Trophoblast cell (in vitro differentiated cells and primary cell): ENCODE measurements at regions not wholly inside any gene's neighbourhood (a gene's known extent, or its start where the extent isn't known, plus 50 kb on each side); places are given as distances from the start of the nearest gene placed in this dataset.

Experiments
- DNase-seq, 2 donors: peaks; one replicate each; pipeline ENCODE4 v3.0.0-alpha.2; 2016
- H2AFZ ChIP-seq: 2 replicates; pipeline ENCODE4 v1.6.1; 2013; ENCODE audit warnings: low read length, moderate library complexity, mild to moderate bottlenecking; ENCODE audit not compliant: insufficient read depth, poor library complexity
- H2AK5ac ChIP-seq: 2 replicates; pipeline ENCODE4 v1.6.1; 2013; ENCODE audit warnings: mild to moderate bottlenecking, low read length
- H2BK120ac ChIP-seq: 2 replicates; pipeline ENCODE4 v1.6.1; 2013; ENCODE audit warnings: low read length, mild to moderate bottlenecking, moderate library complexity; ENCODE audit not compliant: insufficient read depth, poor library complexity
- H2BK12ac ChIP-seq: 2 replicates; pipeline ENCODE4 v1.6.1; 2013; ENCODE audit warnings: mild to moderate bottlenecking, low read length, moderate library complexity
- H2BK5ac ChIP-seq: 2 replicates; pipeline ENCODE4 v1.6.1; 2013; ENCODE audit warnings: low read length, low read depth, moderate library complexity, mild to moderate bottlenecking; ENCODE audit not compliant: poor library complexity
- H3K14ac ChIP-seq: 2 replicates; pipeline ENCODE4 v1.6.1; 2013; ENCODE audit warnings: mild to moderate bottlenecking, low read length
- H3K18ac ChIP-seq: 2 replicates; pipeline ENCODE4 v1.6.1; 2013; ENCODE audit warnings: mild to moderate bottlenecking, low read length
- H3K23ac ChIP-seq: 2 replicates; pipeline ENCODE4 v1.6.1; 2013; ENCODE audit warnings: low read length
- H3K27ac ChIP-seq: 2 replicates; pipeline ENCODE4 v1.5.1; 2013; ENCODE audit warnings: low read depth, mild to moderate bottlenecking, inconsistent platforms, low read length, moderate library complexity
- H3K27me3 ChIP-seq: 2 replicates; pipeline ENCODE4 v1.6.1; 2013; ENCODE audit warnings: inconsistent platforms, mild to moderate bottlenecking, low read length, moderate library complexity; ENCODE audit not compliant: insufficient read depth
- H3K36me3 ChIP-seq, 2 experiments: 1 replicate in 1 of 2; 2 replicates in 1 of 2; pipeline ENCODE4 v1.6.1; 2013; ENCODE audit warnings: low read length in 2 of 2, mild to moderate bottlenecking in 2 of 2, moderate library complexity in 1 of 2; ENCODE audit not compliant: insufficient read depth in 2 of 2, control insufficient read depth in 1 of 2
- H3K4ac ChIP-seq: 2 replicates; pipeline ENCODE4 v1.6.1; 2013; ENCODE audit warnings: low read depth, mild to moderate bottlenecking, low read length, moderate library complexity
- H3K4me1 ChIP-seq, 2 experiments: 1 replicate in 1 of 2; 2 replicates in 1 of 2; pipeline ENCODE4 v1.6.1; 2013; ENCODE audit warnings: low read length in 2 of 2, mild to moderate bottlenecking in 2 of 2, moderate library complexity in 1 of 2; ENCODE audit not compliant: insufficient read depth in 2 of 2, control insufficient read depth in 1 of 2
- H3K4me2 ChIP-seq: 2 replicates; pipeline ENCODE4 v1.6.1; 2013; ENCODE audit warnings: inconsistent platforms, mild to moderate bottlenecking, low read length, moderate library complexity
- H3K4me3 ChIP-seq: 2 replicates; pipeline ENCODE4 v1.5.1; 2013; ENCODE audit warnings: mild to moderate bottlenecking, low read depth, low read length, inconsistent platforms
- H3K79me1 ChIP-seq: one replicate; pipeline ENCODE4 v1.6.1; 2013; ENCODE audit warnings: low read length
- H3K79me2 ChIP-seq: 2 replicates; pipeline ENCODE4 v1.6.1; 2013; ENCODE audit warnings: low read length, mild to moderate bottlenecking; ENCODE audit not compliant: control insufficient read depth, insufficient read depth, poor library complexity
- H3K9ac ChIP-seq: 2 replicates; pipeline ENCODE4 v1.6.1; 2013; ENCODE audit warnings: mild to moderate bottlenecking, low read length
- H3K9me3 ChIP-seq: 2 replicates; pipeline ENCODE4 v1.6.1; 2013; ENCODE audit warnings: low read depth, mild to moderate bottlenecking, control low read depth, inconsistent platforms, low read length; ENCODE audit not compliant: insufficient read depth
- H4K12ac ChIP-seq: 2 replicates; pipeline ENCODE4 v1.6.1; 2013; ENCODE audit warnings: low read depth, mild to moderate bottlenecking, low read length, moderate library complexity
- H4K8ac ChIP-seq: 2 replicates; pipeline ENCODE4 v1.6.1; 2013; ENCODE audit warnings: low read depth, mild to moderate bottlenecking, low read length, moderate library complexity
- H4K91ac ChIP-seq: one replicate; pipeline ENCODE4 v1.6.1; 2013; ENCODE audit warnings: low read depth, mild to moderate bottlenecking, low read length, moderate library complexity
- WGBS: extraction: QIAGEN DNeasy Blood & Tissue Kit; methylation state at CpG from one replicate; pipeline ENCODE4 v1.1.7; 2013; ENCODE audit warnings: missing lambda C conversion rate; ENCODE audit not compliant: insufficient read length, insufficient coverage; ENCODE audit errors: extremely low coverage; 5-methylcytosine and 5-hydroxymethylcytosine counted together

DNA sequence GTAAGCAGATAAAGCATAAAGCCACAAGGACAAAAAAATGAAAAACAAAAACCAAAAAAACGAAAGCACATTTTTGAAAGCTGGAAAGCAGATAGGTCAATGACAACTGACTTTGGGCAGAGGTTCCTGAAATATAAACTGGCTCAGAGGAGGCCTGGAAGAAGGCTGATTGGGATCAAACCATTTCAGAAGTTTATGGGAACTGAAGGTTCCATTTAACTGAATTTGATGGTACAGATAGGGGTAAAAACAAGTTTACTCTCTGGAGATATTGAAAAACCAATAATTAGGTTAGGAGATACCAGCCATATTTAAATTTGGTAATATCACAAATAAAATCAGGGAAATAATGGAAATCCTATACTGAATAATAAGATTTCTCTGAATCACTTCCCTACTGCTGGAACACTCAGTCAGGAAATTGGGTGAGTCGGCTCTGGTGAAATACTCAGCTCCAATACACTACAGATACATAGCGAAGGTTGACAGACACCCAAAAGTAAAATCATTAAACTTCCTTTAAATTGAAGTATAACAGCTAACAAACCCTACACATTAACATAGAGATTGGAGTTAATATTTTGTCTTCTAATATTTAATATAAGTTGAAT is 1584.3 kb downstream of the STIM2 start:
- no peak overlapping the region for H3K9ac ChIP-seq

DNA sequence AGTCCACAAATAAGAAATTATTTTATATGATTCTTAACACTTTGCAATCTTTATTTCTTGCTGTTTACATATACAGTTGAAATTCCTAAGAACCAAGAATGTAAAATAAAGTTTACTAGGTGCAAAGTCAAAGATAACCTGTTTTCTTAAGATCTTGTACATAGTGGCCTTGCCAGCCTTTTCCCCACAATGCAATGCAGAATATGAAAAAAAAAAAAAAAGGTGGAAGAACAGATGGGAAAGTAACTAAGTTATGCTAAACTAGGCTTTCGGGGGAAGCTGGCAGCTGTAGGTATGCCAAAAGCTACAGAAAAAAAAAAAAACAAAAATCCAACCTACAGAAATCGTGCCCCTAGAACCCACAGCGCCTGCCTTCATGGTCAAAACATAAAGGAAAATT is 1588.4 kb downstream of the STIM2 start:
- no peak overlapping the region for H2BK120ac ChIP-seq
- no peak overlapping the region for H3K18ac ChIP-seq
- no peak overlapping the region for H3K4ac ChIP-seq
- H2AFZ ChIP-seq = no peak overlapping the region
- no peak overlapping the region for H3K4me3 ChIP-seq
- H3K27ac ChIP-seq = no peak overlapping the region
- no peak overlapping the region for H4K8ac ChIP-seq
- no peaks in the 10 kb centered on the region for H3K36me3 ChIP-seq
- H3K79me2 ChIP-seq = no peaks in the 10 kb centered on the region
- WGBS = no CpG with 5 or more reads among the region's 3 CpGs
- H3K4me2 ChIP-seq = no peak overlapping the region
- no peak overlapping the region for H3K14ac ChIP-seq
- no peak overlapping the region for H3K9ac ChIP-seq
- no peaks in the 10 kb centered on the region for H3K27me3 ChIP-seq
- H2BK12ac ChIP-seq = no peak overlapping the region
- no peak overlapping the region for H2BK5ac ChIP-seq
- no peaks in the 10 kb centered on the region for H3K79me1 ChIP-seq
- H3K9me3 ChIP-seq = no peaks in the 10 kb centered on the region
- H3K4me1 ChIP-seq = no peaks in the 10 kb centered on the region
- no peak overlapping the region for H4K12ac ChIP-seq
- no peak overlapping the region for H3K23ac ChIP-seq
- H2AK5ac ChIP-seq = no peak overlapping the region
- no peak for DNase-seq
- no peak overlapping the region for H4K91ac ChIP-seq

More for the DNA sequence above, 1584.3 kb downstream of the STIM2 start:
- Histone ChIP-seq H3K23ac (no peak overlapping the region), H3K79me2 (no peaks in the 10 kb centered on the region), H2BK120ac (no peak overlapping the region), H3K4me1 (no peaks in the 10 kb centered on the region), H3K36me3 (no peaks in the 10 kb centered on the region), H3K18ac (no peak overlapping the region), H3K27ac (no peak overlapping the region), H3K9me3 (no peaks in the 10 kb centered on the region), H3K4me3 (no peak overlapping the region), H2BK5ac (no peak overlapping the region), H4K12ac (no peak overlapping the region), H2AFZ (no peak overlapping the region), H4K91ac (no peak overlapping the region), H3K4ac (no peak overlapping the region), H3K27me3 (no peaks in the 10 kb centered on the region), H3K4me2 (no peak overlapping the region), H3K14ac (no peak overlapping the region), H3K79me1 (peaks cover 2% of the 10 kb centered on the region), H2AK5ac (no peak overlapping the region), H2BK12ac (no peak overlapping the region), H4K8ac (no peak overlapping the region)
- DNase-seq = no peak
- WGBS = no CpG with 5 or more reads among the region's 3 CpGs

DNA sequence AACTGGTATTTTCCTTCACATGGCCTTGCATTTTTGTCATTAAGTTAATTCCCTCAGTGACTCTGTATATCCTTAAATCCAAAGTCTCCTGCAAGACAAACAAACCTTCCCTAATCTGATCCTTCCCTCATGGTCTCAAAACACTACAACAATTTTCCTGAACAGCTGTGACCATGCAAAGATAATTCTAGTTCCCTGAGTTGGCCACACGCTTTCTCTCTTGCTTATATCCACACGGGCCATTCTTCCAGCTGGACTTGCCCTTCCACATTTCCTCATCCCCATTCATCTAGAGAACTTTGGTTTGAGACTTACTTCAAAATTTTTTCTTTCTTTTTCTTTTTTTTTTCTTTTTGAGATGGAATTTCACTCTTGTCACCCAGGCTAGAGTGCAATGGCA is 1590.7 kb downstream of the STIM2 start:
- Histone ChIP-seq H4K12ac (no peak overlapping the region), H3K27ac (no peak overlapping the region), H2BK12ac (no peak overlapping the region), H3K79me1 (no peaks in the 10 kb centered on the region), H3K79me2 (no peaks in the 10 kb centered on the region), H3K4me1 (no peaks in the 10 kb centered on the region), H3K27me3 (no peaks in the 10 kb centered on the region), H3K36me3 (no peaks in the 10 kb centered on the region), H3K14ac (no peak overlapping the region), H3K18ac (no peak overlapping the region), H2AFZ (no peak overlapping the region), H3K4me2 (no peak overlapping the region), H2BK120ac (no peak overlapping the region), H3K23ac (no peak overlapping the region), H4K91ac (no peak overlapping the region), H3K9me3 (no peaks in the 10 kb centered on the region), H3K9ac (no peak overlapping the region), H3K4me3 (no peak overlapping the region), H2AK5ac (no peak overlapping the region), H4K8ac (no peak overlapping the region), H2BK5ac (no peak overlapping the region), H3K4ac (no peak overlapping the region)
- peak; percentile 5 to 54 for DNase-seq
- no CpG with 5 or more reads among the region's 2 CpGs for WGBS

DNA sequence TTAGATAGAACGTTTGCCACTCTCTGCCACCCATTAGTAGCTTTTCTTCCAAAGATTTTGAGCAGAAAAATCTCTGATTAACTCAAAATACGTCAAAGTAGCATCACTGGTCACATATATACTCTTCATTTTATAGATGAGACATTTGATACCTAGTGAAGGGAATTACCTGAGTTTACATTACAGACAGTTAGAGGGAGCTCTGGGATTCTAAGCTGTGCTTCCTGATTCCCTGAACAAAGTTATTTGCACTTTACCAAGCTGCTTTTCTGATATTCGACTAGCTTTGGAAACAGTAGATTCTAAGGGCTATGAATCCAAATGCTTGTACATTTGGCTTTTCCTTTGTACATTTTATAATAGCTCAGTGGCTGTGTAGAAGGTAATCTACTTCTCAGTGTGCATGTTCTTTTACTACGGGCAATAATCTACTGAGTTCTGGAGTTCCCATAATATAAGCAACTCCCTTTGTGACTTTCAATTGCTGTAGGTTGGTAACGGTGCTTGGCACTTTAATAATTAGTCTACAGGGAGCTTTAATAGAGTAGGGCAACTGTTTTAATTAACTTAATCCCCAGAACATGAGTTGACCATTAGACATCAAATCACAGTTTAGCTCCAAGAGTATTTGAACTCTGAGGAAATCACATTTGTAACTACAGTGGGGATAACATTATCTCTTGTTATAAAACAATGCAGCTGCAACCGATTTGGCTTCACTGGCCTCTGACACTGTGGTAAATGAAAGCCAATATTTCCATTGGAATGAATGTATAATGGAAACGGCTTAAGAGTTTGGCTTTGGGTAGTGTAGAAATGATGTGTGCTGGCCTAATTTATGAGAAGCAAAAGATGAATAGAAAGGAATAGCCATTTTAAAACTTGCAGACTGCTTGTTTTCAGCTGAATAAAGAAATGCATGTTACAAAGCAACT is 1602.4 kb downstream of the STIM2 start:
- no peak overlapping the region for H3K18ac ChIP-seq
- no peaks in the 10 kb centered on the region for H3K4me1 ChIP-seq
- no peak overlapping the region for H4K8ac ChIP-seq
- H3K9ac ChIP-seq = no peak overlapping the region
- H3K9me3 ChIP-seq = no peaks in the 10 kb centered on the region
- H3K4me3 ChIP-seq = no peak overlapping the region
- no peaks in the 10 kb centered on the region for H3K79me2 ChIP-seq
- no peak overlapping the region for H2AK5ac ChIP-seq
- no peak overlapping the region for H3K4me2 ChIP-seq
- H2BK12ac ChIP-seq = no peak overlapping the region
- H3K23ac ChIP-seq = no peak overlapping the region
- H4K12ac ChIP-seq = no peak overlapping the region
- H3K14ac ChIP-seq = no peak overlapping the region
- WGBS = no CpG with 5 or more reads among the region's 7 CpGs
- H2AFZ ChIP-seq = no peak overlapping the region
- no peak overlapping the region for H2BK120ac ChIP-seq
- no peak overlapping the region for H4K91ac ChIP-seq
- no peak for DNase-seq
- H2BK5ac ChIP-seq = no peak overlapping the region
- no peak overlapping the region for H3K27ac ChIP-seq
- H3K36me3 ChIP-seq = no peaks in the 10 kb centered on the region
- no peak overlapping the region for H3K4ac ChIP-seq
- no peaks in the 10 kb centered on the region for H3K79me1 ChIP-seq
- H3K27me3 ChIP-seq = no peaks in the 10 kb centered on the region
